ENCODE measurements at regions not wholly inside any gene's neighbourhood (a gene's known extent, or its start where the extent isn't known, plus 50 kb on each side); places are given as distances from the start of the nearest gene placed in this dataset.
"Not testable (repeated sequence)": the region's sequence is repeated elsewhere in the genome, so short reads cannot be mapped to it uniquely, and the experiment has no call there.

DNA sequence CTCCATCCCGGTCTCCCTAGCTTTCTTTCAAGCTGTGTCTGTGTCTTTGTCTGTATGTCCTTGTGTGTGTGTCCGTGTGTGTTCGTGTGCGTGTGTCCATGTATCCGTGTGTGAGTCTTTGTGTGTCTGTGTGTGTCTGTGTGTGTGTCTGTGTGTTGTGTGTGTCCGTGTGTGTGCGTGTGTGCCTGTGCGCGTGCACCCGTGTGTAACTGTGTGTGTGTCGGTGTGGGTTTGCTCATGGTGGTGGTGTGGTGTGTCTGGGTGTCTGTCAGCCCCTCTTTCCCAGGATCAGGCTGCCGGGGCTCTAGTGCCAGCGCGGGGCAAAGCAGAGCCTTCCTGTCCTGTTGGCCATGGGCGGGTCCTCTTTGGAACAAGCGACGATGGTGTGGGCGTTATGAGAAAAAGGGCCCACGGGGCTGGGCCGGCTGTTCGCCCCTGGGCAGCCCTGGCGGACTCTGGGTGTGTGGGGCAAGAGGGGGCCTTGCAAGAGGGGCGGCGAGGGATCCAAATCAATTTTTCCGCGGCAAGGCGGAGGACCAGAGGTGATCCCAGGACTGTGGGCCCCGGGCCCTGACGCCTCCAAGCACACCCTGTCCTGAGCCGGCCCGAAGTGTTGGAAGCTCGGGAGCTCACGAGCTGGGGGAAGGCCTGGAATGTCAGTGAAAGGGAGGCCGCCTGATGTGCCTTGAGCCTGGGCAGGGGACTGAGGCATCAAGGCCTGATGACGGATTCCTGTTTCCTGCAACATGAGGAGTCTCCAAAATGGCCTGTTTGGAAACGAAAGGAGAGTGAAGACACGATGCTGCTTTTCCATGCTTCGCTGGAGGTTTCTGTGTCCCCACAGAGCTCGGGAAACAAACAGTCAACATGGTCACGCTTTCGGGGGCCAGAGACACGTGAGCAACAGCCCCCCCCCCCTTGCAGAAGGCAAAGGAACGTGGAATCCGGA, 3929.2 kb upstream of the OR11H1 start:
- Histone ChIP-seq H3K27me3 (no peaks in the 10 kb centered on the region), H3K27ac (no peak overlapping the region), H3K4me1 (ENCODE audit: control insufficient read depth in 1 of 2, insufficient read depth in 1 of 2, low read depth in 1 of 2, low read length in 1 of 2) (no peaks in the 10 kb centered on the region), H3K4me3 (ENCODE audit: low read depth in 1 of 2, low read length in 1 of 2) (no peak overlapping the region), H3K9me3 (peaks cover 37% of the 10 kb centered on the region), H3K36me3 (no peaks in the 10 kb centered on the region)
- TF ChIP-seq, protein P1, sequence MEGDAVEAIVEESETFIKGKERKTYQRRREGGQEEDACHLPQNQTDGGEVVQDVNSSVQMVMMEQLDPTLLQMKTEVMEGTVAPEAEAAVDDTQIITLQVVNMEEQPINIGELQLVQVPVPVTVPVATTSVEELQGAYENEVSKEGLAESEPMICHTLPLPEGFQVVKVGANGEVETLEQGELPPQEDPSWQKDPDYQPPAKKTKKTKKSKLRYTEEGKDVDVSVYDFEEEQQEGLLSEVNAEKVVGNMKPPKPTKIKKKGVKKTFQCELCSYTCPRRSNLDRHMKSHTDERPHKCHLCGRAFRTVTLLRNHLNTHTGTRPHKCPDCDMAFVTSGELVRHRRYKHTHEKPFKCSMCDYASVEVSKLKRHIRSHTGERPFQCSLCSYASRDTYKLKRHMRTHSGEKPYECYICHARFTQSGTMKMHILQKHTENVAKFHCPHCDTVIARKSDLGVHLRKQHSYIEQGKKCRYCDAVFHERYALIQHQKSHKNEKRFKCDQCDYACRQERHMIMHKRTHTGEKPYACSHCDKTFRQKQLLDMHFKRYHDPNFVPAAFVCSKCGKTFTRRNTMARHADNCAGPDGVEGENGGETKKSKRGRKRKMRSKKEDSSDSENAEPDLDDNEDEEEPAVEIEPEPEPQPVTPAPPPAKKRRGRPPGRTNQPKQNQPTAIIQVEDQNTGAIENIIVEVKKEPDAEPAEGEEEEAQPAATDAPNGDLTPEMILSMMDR (IDR thresholded peaks at IDR 0.05): no peak

DNA sequence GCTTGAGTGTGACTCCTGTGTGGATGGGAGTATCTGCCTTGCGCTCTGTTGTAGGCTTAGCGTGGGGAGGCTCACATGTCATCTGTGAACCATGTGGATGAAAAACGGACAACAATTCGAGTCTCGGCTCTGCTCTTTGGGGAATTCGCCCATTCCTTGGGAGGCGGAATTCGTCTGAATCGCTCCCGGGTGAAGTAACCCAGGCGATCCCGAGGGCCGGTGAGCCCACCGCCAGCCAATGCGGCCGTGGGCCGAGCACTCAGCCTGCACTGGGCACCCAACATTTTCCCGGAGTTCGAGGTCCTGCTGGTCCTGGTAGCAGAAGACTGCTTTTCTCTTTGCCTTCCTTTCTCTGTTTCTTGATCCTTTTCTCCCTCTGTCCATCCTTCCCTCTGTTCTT, 3928.5 kb upstream of the OR11H1 start:
- not testable (repeated sequence) for H3K36me3 ChIP-seq; H3K27me3 ChIP-seq; H3K27ac ChIP-seq; H3K4me1 ChIP-seq (ENCODE audit: control insufficient read depth in 1 of 2, insufficient read depth in 1 of 2, low read depth in 1 of 2, low read length in 1 of 2); H3K4me3 ChIP-seq (ENCODE audit: low read depth in 1 of 2, low read length in 1 of 2)
- peaks cover 32% of the 10 kb centered on the region for H3K9me3 ChIP-seq

DNA sequence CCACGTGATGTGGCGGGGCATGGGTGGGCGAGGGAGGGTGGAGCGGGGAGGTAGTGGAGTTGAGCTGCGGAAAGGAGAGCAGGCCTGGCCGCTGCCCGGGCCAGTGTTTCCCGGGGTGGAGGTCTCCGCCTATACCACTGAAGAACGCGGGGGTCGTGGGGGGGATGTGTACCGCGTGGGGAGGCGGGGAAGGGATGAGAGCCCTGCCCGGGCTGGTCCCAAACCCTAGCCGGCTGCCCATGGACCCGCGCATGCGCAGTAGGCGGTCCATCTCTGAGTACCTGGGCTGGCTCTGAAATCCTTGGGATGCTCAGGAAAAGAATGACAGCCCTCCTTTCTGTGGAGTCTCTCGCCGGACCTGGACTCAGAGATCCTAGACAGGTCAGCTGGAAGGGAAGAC, 3927.8 kb upstream of the OR11H1 start:
- H3K27me3 ChIP-seq; H3K36me3 ChIP-seq; H3K27ac ChIP-seq; H3K4me1 ChIP-seq (ENCODE audit: control insufficient read depth in 1 of 2, insufficient read depth in 1 of 2, low read depth in 1 of 2, low read length in 1 of 2); H3K4me3 ChIP-seq (ENCODE audit: low read depth in 1 of 2, low read length in 1 of 2): not testable (repeated sequence)
- H3K9me3 ChIP-seq: peaks cover 34% of the 10 kb centered on the region

DNA sequence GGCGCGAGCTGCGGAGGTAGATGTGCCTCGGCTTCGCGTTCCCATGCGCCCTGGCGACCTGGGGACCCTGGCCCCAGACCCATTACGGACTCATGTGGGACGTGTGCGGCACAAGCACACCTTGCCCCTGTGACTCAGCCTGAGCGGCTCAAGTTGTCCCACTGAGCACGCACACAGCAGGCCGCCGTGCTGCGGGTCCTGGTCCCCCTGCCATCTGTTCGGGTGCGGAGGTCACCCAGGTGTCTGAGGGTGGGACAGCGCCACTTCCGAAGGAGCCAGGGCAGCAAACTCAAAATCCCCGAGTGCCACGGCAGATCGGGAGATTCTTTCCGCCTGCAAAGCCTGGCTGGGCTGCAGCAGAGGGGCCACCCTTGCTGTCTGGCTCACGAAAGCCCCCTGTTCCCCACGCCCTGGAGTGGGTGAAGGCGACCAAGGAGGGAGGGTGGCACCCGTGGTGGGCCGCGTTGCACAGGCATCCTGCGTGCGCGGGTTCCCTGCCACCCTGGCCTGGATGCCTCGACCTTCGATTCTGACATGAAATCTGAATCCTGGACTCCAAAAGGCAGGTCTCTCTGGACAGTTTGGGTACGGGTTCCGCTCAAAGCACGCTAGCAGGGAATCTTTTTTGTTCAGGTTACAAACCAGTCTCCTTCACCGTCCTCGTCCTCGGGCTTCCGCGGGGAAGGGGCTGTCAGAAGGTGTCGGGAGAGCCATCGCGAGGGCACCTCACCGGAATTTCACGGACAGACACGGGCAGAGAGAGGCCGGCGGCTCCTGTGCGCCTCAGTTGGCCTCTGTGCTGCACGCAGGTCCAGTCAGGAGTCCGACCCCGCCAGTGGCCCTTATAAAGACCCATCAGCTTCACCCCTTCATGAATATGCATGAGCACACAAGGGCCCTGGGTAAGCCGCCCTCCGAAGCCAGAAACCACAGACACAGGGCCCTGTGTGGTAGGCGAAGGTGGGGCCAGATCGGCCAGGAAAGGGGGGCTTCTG, 3926.8 kb upstream of the OR11H1 start:
- H3K27me3 ChIP-seq; H3K4me1 ChIP-seq (ENCODE audit: control insufficient read depth in 1 of 2, insufficient read depth in 1 of 2, low read depth in 1 of 2, low read length in 1 of 2); H3K4me3 ChIP-seq (ENCODE audit: low read depth in 1 of 2, low read length in 1 of 2); H3K27ac ChIP-seq; H3K36me3 ChIP-seq: not testable (repeated sequence)
- peaks cover 36% of the 10 kb centered on the region for H3K9me3 ChIP-seq

DNA sequence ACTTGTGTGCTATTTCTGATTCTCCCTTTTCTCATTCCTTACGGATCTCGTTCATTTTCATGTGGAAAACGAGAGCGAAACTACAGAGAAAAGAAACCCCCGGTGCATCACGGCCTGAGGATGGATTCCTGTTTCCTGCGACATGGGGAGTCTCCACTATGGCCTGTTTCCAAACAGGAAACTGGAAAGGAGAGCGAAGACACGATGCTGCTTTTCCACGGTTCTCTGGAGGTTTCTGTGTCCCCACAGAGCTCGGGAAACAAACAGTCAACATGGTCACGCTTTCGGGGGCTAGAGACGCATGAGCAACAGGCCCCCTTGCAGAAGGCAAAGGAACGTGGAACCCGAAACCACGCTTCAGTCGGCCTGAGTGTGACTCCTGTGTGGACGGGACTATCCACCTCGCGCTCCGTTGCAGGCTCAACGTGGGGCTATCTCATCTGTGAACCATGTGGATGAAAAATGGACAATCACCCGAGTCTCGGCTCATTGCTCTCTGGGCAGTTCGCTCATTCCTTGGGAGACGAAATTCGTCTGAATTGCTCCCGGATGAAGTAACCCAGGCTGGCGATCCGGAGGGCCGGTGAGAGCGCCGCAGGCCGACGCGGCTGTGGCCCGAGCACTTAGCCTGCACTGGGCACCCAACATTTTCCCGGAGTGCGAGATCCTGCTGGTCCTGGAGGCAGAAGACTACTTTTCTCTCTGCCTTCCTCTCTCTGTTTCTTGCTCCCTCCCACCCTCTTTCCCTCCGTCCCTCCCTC, 3923.2 kb upstream of the OR11H1 start:
- not testable (repeated sequence) for H3K4me1 ChIP-seq (ENCODE audit: control insufficient read depth in 1 of 2, insufficient read depth in 1 of 2, low read depth in 1 of 2, low read length in 1 of 2); H3K27me3 ChIP-seq; H3K4me3 ChIP-seq (ENCODE audit: low read depth in 1 of 2, low read length in 1 of 2); H3K27ac ChIP-seq; H3K36me3 ChIP-seq
- H3K9me3 ChIP-seq: peaks cover 37% of the 10 kb centered on the region

DNA sequence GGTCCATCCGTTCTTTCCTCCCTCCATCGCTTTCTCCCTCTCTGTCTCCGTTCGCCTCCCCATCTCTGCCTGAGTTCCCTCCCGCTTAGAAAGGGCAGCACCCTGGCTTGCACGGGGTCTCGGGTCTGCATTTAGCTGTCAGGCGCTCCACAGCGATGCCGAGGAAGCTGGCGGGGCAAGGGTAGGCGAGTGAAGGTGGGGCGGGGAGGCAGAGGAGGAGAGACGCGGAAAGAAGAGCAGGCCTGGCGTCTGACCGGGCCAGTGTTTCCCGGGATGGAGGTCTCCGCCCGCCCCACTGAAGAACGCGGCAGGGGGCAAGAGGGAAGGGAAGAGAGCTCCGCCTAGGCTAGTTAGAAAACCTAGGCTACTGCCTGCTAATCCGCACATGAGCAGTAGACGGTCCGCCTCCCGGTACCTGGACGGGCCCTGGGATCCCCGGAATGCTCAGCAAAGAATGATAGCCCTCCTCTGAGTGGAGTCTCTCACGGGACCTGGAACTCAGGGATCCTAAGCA, 3922.5 kb upstream of the OR11H1 start:
- no peak overlapping the region for H3K4me3 ChIP-seq (ENCODE audit: low read depth in 1 of 2, low read length in 1 of 2)
- H3K27ac ChIP-seq: no peak overlapping the region
- no peaks in the 10 kb centered on the region for H3K4me1 ChIP-seq (ENCODE audit: control insufficient read depth in 1 of 2, insufficient read depth in 1 of 2, low read depth in 1 of 2, low read length in 1 of 2)
- H3K27me3 ChIP-seq: no peaks in the 10 kb centered on the region
- TF ChIP-seq, protein P1 (IDR thresholded peaks at IDR 0.05): no peak
- no peaks in the 10 kb centered on the region for H3K36me3 ChIP-seq
- peaks cover 30% of the 10 kb centered on the region for H3K9me3 ChIP-seq

DNA sequence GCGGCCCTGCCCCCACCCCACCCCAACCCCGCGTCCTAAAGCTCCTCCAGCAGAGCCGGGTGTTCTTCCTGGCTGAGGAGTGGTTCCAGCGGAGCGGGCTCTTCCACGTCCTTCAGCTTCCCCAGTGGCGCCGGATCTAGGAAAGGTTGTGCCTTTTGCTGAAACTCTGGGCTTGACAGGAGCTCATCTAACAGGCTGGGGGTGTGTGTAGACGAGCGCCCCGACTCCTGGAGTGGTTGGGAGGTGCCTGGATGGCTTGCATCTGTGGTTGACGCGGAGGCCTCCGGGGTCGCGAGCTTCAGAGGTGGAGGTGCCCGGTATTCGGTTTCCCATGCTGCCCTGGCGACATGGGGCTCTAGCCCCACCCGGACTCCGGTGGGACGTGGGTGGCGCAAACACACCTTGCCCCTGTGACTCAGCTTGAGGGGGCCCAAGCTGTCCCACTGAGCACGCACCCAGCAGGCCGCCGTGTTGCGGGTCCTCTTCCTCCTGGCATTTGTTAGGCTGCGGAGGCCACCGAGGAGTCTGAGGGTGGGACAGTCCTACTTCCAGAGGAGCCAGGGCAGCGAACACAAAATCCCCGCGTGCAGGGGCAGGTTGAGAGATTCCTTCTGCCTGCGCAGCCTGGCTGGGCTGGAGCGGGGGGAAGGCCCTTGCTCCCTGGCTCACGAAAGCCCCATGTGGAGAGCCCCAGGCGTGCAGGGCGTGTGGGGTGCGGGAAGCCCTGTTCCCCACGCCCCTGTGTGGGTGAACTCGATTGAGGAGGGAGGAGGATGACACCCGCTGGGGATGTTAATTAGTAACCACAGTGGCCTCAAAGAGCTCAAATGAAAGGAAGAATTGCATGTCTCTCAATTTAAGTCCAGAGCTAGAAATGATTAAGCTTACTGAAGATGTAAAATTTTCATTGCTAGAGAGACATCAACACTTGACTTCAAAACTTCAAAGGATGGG, 3921.7 kb upstream of the OR11H1 start:
- peaks cover 22% of the 10 kb centered on the region for H3K9me3 ChIP-seq
- H3K4me1 ChIP-seq (ENCODE audit: control insufficient read depth in 1 of 2, insufficient read depth in 1 of 2, low read depth in 1 of 2, low read length in 1 of 2); H3K27me3 ChIP-seq; H3K27ac ChIP-seq; H3K36me3 ChIP-seq; H3K4me3 ChIP-seq (ENCODE audit: low read depth in 1 of 2, low read length in 1 of 2): not testable (repeated sequence)

DNA sequence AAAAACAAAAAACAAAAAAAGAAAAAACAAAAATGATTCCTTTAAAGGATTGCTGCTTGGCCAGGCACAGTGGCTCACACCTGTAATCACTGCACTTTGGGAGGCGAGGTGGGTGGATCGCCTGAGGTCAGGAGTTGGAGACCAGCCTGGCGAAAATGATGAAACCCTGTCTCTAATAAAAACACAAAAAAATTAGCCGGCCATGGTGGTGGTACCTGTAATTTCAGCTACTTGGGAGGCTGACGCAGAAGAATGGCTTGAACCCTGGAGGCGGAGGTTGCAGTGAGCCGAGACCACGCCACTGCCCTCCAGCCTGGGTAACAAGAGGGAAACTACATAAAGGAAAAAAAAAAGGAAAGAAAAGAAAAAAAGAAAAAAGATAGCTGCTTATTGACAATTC, 3920.8 kb upstream of the OR11H1 start:
- not testable (repeated sequence) for H3K4me1 ChIP-seq (ENCODE audit: control insufficient read depth in 1 of 2, insufficient read depth in 1 of 2, low read depth in 1 of 2, low read length in 1 of 2); H3K4me3 ChIP-seq (ENCODE audit: low read depth in 1 of 2, low read length in 1 of 2); H3K36me3 ChIP-seq; H3K27ac ChIP-seq; H3K27me3 ChIP-seq
- H3K9me3 ChIP-seq: peaks cover 17% of the 10 kb centered on the region

DNA sequence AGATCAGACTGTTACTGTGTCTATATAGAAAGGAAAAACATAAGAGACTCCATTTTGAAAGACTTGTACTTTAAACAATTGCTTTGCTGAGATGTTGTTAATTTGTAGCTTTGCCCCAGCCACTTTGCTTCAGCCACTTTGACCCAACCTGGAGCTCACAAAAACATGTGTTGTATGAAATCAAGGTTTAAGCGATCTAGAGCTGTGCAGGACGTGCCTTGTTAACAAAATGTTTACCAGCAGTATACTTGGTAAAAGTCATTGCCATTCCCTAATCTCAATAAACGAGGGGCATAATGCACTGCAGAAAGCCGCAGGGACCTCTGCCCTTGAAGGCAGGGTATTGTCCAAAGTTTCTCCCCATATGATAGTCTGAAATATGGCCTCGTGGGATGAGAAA, 3919.5 kb upstream of the OR11H1 start:
- H3K4me3 ChIP-seq (ENCODE audit: low read depth in 1 of 2, low read length in 1 of 2); H3K36me3 ChIP-seq; H3K27me3 ChIP-seq; H3K4me1 ChIP-seq (ENCODE audit: control insufficient read depth in 1 of 2, insufficient read depth in 1 of 2, low read depth in 1 of 2, low read length in 1 of 2); H3K27ac ChIP-seq: not testable (repeated sequence)
- peaks cover 17% of the 10 kb centered on the region for H3K9me3 ChIP-seq

DNA sequence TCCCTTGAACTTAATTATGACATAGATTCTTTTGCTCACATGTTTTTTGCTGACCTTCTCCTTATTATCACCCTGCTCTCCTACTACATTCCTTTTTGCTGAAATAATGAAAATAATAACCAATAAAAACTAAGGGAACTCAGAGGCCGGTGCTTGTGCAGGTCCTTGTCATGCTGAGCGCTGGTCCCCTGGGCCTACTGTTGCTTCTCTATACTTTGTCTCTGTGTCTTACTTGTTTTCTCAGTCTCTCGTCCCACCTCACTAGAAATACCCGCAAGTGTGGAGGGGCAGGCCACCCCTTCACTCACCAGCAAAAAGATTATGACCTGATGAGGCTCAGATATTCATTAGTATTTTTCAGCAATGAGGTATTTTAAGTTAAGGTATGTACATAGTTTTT, 3918.8 kb upstream of the OR11H1 start:
- not testable (repeated sequence) for H3K27ac ChIP-seq; H3K27me3 ChIP-seq; H3K36me3 ChIP-seq; H3K4me1 ChIP-seq (ENCODE audit: control insufficient read depth in 1 of 2, insufficient read depth in 1 of 2, low read depth in 1 of 2, low read length in 1 of 2); H3K4me3 ChIP-seq (ENCODE audit: low read depth in 1 of 2, low read length in 1 of 2)
- H3K9me3 ChIP-seq: peaks cover 17% of the 10 kb centered on the region

All from neutrophil (primary cell).